ENCODE measurements at regions not wholly inside any gene's neighbourhood (a gene's known extent, or its start where the extent isn't known, plus 50 kb on each side); places are given as distances from the start of the nearest gene placed in this dataset.
"Not testable (repeated sequence)": the region's sequence is repeated elsewhere in the genome, so short reads cannot be mapped to it uniquely, and the experiment has no call there.

DNA sequence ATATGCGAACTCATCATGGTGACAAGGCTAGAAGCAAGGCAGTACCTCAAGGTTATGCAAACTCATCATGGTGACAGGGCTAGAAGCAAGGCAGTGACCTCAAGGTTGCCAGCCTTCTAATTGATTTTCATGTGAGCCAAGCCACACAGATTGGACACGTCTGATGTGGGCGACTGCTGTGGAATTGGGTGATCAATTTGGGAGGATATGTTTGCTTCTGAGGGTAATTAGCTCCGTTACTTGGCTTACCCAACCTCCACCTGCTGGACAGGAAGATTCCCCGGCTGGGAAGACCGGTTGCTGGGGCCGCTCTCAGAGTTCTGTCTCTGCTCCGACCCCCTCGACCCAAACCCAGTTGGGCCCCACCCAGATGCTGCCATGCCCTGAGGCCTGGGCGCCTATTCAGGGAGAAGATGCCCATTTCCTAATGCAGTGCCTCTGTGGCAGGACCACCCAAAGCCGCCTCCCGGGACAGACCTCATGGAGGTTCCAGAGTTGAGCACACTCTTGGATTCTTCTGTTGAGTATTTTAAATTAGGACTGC is 69.9 kb upstream of the SHANK2 start:
- H4K20me1 ChIP-seq (ENCODE audit: insufficient read depth, low read length): no peaks in the 10 kb centered on the region
- no peaks in the 10 kb centered on the region for H3K9me3 ChIP-seq (ENCODE audit: insufficient read depth, low read length, severe bottlenecking)
- no peak overlapping the region for H3K4me3 ChIP-seq (ENCODE audit: low read depth in 1 of 2, low read length in 2 of 2)
- H3K36me3 ChIP-seq (ENCODE audit: insufficient read depth, low read length): no peaks in the 10 kb centered on the region
- H3K9ac ChIP-seq (ENCODE audit: low read depth, low read length): no peak overlapping the region
- no peak overlapping the region for H3K4me2 ChIP-seq (ENCODE audit: insufficient read depth, low read length)
- H3K27ac ChIP-seq (ENCODE audit: low read length): no peak overlapping the region
- TF ChIP-seq EZH2 (IDR thresholded peaks at IDR 0.05; ENCODE audit: borderline replicate concordance, low read depth, low read length, severe bottlenecking) (no peak), CTCF (IDR thresholded peaks at IDR 0.05; ENCODE audit: borderline replicate concordance, extremely low read depth, low read length, poor library complexity, severe bottlenecking) (no peak)
- DNase-seq: no peak
- H2AFZ ChIP-seq (ENCODE audit: low read depth, low read length): no peak overlapping the region
- no peaks in the 10 kb centered on the region for H3K79me2 ChIP-seq (ENCODE audit: insufficient read depth, low read length)
- no peaks in the 10 kb centered on the region for H3K4me1 ChIP-seq (ENCODE audit: insufficient read depth, low read length)
- no peak for ATAC-seq (ENCODE audit: insufficient read depth, low read depth)
- H3K27me3 ChIP-seq (ENCODE audit: insufficient read depth, low read length, poor library complexity): no peaks in the 10 kb centered on the region

- H4K20me1 ChIP-seq (ENCODE audit: insufficient read depth, low read length): no peaks in the 10 kb centered on the region
- no peak overlapping the region for H3K27ac ChIP-seq (ENCODE audit: low read length)
- H3K27me3 ChIP-seq (ENCODE audit: insufficient read depth, low read length, poor library complexity): no peaks in the 10 kb centered on the region
- peaks cover 2% of the 10 kb centered on the region for H3K9me3 ChIP-seq (ENCODE audit: insufficient read depth, low read length, severe bottlenecking)
- no peaks in the 10 kb centered on the region for H3K4me1 ChIP-seq (ENCODE audit: insufficient read depth, low read length)
- ATAC-seq (ENCODE audit: insufficient read depth, low read depth) (no peak), DNase-seq (no peak)
- no peak for TF ChIP-seq EZH2 (IDR thresholded peaks at IDR 0.05; ENCODE audit: borderline replicate concordance, low read depth, low read length, severe bottlenecking)
- no peak for TF ChIP-seq CTCF (IDR thresholded peaks at IDR 0.05; ENCODE audit: borderline replicate concordance, extremely low read depth, low read length, poor library complexity, severe bottlenecking)
- no peaks in the 10 kb centered on the region for H3K79me2 ChIP-seq (ENCODE audit: insufficient read depth, low read length)
- no peak overlapping the region for H3K4me2 ChIP-seq (ENCODE audit: insufficient read depth, low read length)
- H3K9ac ChIP-seq (ENCODE audit: low read depth, low read length): no peak overlapping the region
- no peak overlapping the region for H2AFZ ChIP-seq (ENCODE audit: low read depth, low read length)
- no peak overlapping the region for H3K4me3 ChIP-seq (ENCODE audit: low read depth in 1 of 2, low read length in 2 of 2)
- H3K36me3 ChIP-seq (ENCODE audit: insufficient read depth, low read length): no peaks in the 10 kb centered on the region
Measured at GRCh38 chr11:71321433-71322191, 69.2 kb upstream of the SHANK2 start.

GRCh38 chr11:71316701-71317100 is 64.3 kb upstream of the SHANK2 start:
- Histone ChIP-seq H3K4me1 (ENCODE audit: insufficient read depth, low read length) (no peaks in the 10 kb centered on the region), H3K4me3 (ENCODE audit: low read depth in 1 of 2, low read length in 2 of 2) (no peak overlapping the region), H3K4me2 (ENCODE audit: insufficient read depth, low read length) (no peak overlapping the region), H3K27ac (ENCODE audit: low read length) (no peak overlapping the region), H3K79me2 (ENCODE audit: insufficient read depth, low read length) (no peaks in the 10 kb centered on the region), H3K9ac (ENCODE audit: low read depth, low read length) (no peak overlapping the region), H3K27me3 (ENCODE audit: insufficient read depth, low read length, poor library complexity) (peaks cover 12% of the 10 kb centered on the region), H3K36me3 (ENCODE audit: insufficient read depth, low read length) (no peaks in the 10 kb centered on the region), H4K20me1 (ENCODE audit: insufficient read depth, low read length) (no peaks in the 10 kb centered on the region), H3K9me3 (ENCODE audit: insufficient read depth, low read length, severe bottlenecking) (peaks cover 6% of the 10 kb centered on the region), H2AFZ (ENCODE audit: low read depth, low read length) (no peak overlapping the region)
- no peak for ATAC-seq (ENCODE audit: insufficient read depth, low read depth)
- DNase-seq: no peak
- TF ChIP-seq CTCF (IDR thresholded peaks at IDR 0.05; ENCODE audit: borderline replicate concordance, extremely low read depth, low read length, poor library complexity, severe bottlenecking): no peak
- no peak for TF ChIP-seq EZH2 (IDR thresholded peaks at IDR 0.05; ENCODE audit: borderline replicate concordance, low read depth, low read length, severe bottlenecking)

DNA sequence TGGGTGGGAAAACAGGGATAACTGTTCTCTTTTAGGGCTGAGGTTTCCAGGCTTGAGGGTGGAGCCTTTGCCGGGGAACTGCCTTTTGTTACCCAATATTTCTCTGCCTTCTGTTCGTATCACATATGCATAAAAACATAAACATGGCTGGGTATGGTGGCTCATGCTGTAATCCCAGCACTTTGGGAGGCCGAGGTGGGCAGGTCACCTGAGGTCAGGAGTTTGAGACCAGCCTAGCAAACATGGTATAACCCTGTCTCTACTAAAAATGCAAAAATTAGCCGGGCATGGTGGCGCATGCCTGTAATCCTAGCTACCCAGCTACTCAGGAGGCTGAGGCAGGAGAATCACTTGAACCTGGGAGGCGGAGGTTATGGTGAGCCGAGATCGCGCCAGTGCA is 60.2 kb upstream of the SHANK2 start:
- not testable (repeated sequence) for H3K79me2 ChIP-seq (ENCODE audit: insufficient read depth, low read length)

More for the DNA sequence above, 60.2 kb upstream of the SHANK2 start:
- not testable (repeated sequence) for H4K20me1 ChIP-seq (ENCODE audit: insufficient read depth, low read length); H3K4me3 ChIP-seq (ENCODE audit: low read depth in 1 of 2, low read length in 2 of 2); H3K27ac ChIP-seq (ENCODE audit: low read length); H2AFZ ChIP-seq (ENCODE audit: low read depth, low read length); H3K9ac ChIP-seq (ENCODE audit: low read depth, low read length); H3K36me3 ChIP-seq (ENCODE audit: insufficient read depth, low read length); H3K4me1 ChIP-seq (ENCODE audit: insufficient read depth, low read length); ATAC-seq (ENCODE audit: insufficient read depth, low read depth); H3K4me2 ChIP-seq (ENCODE audit: insufficient read depth, low read length); DNase-seq; H3K9me3 ChIP-seq (ENCODE audit: insufficient read depth, low read length, severe bottlenecking)
- peaks cover 12% of the 10 kb centered on the region for H3K27me3 ChIP-seq (ENCODE audit: insufficient read depth, low read length, poor library complexity)
